Naive thymus-derived CD4-positive, alpha-beta T cell (primary cell): ENCODE measurements at regions not wholly inside any gene's neighbourhood (a gene's known extent, or its start where the extent isn't known, plus 50 kb on each side); places are given as distances from the start of the nearest gene placed in this dataset.

ENCODE experiments used
- ATAC-seq: fragments of 150-1000 bp; cut with Tn5 transposase; 2 replicates; pipeline ENCODE4 v1.10.0; 2021; ENCODE audit warnings: mild to moderate bottlenecking, moderate library complexity
- CTCF ChIA-PET: fragments of 350-600 bp; sonication (Branson Sonifier 250); formaldehyde crosslinking; loops from one replicate; lab custom pipeline; 2021; ENCODE audit warnings: antibody characterized with exemption; lab: Charles Lee
- POLR2A ChIA-PET: fragments of 350-600 bp; sonication (Branson Sonifier 250); formaldehyde crosslinking; loops from one replicate; lab custom pipeline; 2021; ENCODE audit warnings: antibody characterized with exemption, inconsistent platforms; lab: Charles Lee
- DNase-seq, 9 donors: peaks; one replicate each; pipeline versions ENCODE4 v3.0.0 to v3.0.0-alpha.2; 2020 to 2022; ENCODE audit warnings: mixed read lengths in 1 of 9
- H3K27ac ChIP-seq: one replicate; pipeline ENCODE4 v1.7.0; 2013; ENCODE audit warnings: mild to moderate bottlenecking, low read depth, low read length, moderate library complexity
- H3K27me3 ChIP-seq, 2 donors: one replicate each; pipeline ENCODE4 v1.7.0; 2013; ENCODE audit warnings: low read length in 2 of 2, mild to moderate bottlenecking in 2 of 2, moderate library complexity in 2 of 2; ENCODE audit not compliant: control insufficient read depth in 2 of 2, insufficient read depth in 2 of 2
- H3K36me3 ChIP-seq, 3 experiments: 1 replicate in 2 of 3; 2 replicates in 1 of 3; pipeline ENCODE4 v1.7.0; 2013; ENCODE audit warnings: low read length in 3 of 3, mild to moderate bottlenecking in 3 of 3, moderate library complexity in 1 of 3; ENCODE audit not compliant: insufficient read depth in 3 of 3, control insufficient read depth in 2 of 3
- H3K4me1 ChIP-seq, 2 donors: one replicate each; pipeline ENCODE4 v1.7.0; 2013; ENCODE audit warnings: low read length in 2 of 2, mild to moderate bottlenecking in 2 of 2, moderate library complexity in 1 of 2; ENCODE audit not compliant: control insufficient read depth in 2 of 2, insufficient read depth in 2 of 2
- H3K4me3 ChIP-seq: 2 replicates; pipeline ENCODE4 v1.7.0; 2013; ENCODE audit warnings: mild to moderate bottlenecking, low read length
- H3K9me3 ChIP-seq, 3 experiments: 1 replicate in 2 of 3; 2 replicates in 1 of 3; pipeline ENCODE4 v1.7.0; 2013; ENCODE audit warnings: low read length in 3 of 3; ENCODE audit not compliant: control insufficient read depth in 2 of 3
- H3K27ac Mint-ChIP-seq, 9 donors: one replicate each; pipeline ENCODE4 v1.8.0; 2020 to 2022; ENCODE audit warnings: mixed read lengths in 9 of 9, mild to moderate bottlenecking in 8 of 9, moderate library complexity in 5 of 9, inconsistent platforms in 2 of 9
- H3K27me3 Mint-ChIP-seq, 5 donors: one replicate each; pipeline ENCODE4 v1.8.0; 2021 to 2022; ENCODE audit warnings: mixed read lengths in 5 of 5, mild to moderate bottlenecking in 1 of 5
- H3K36me3 Mint-ChIP-seq, 5 donors: one replicate each; pipeline ENCODE4 v1.8.0; 2020 to 2022; ENCODE audit warnings: mixed read lengths in 5 of 5, mild to moderate bottlenecking in 3 of 5, inconsistent platforms in 1 of 5
- H3K4me1 Mint-ChIP-seq, 7 donors: one replicate each; pipeline ENCODE4 v1.8.0; 2020 to 2022; ENCODE audit warnings: mixed read lengths in 7 of 7, mild to moderate bottlenecking in 3 of 7, inconsistent platforms in 1 of 7
- H3K4me3 Mint-ChIP-seq, 10 donors: one replicate each; pipeline ENCODE4 v1.8.0; 2020 to 2022; ENCODE audit warnings: mild to moderate bottlenecking in 10 of 10, mixed read lengths in 10 of 10, moderate library complexity in 6 of 10, inconsistent platforms in 2 of 10
- H3K9me3 Mint-ChIP-seq, 11 donors: one replicate each; pipeline ENCODE4 v1.8.0; 2020 to 2022; ENCODE audit warnings: mixed read lengths in 11 of 11, mild to moderate bottlenecking in 4 of 11, inconsistent platforms in 1 of 11, moderate library complexity in 1 of 11
- intact Hi-C, 2 donors: fragments of 100-400 bp; cut with micrococcal nuclease; formaldehyde crosslinking; loops; one replicate each; pipeline ENCODE4 v1.15.1; 2023

DNA sequence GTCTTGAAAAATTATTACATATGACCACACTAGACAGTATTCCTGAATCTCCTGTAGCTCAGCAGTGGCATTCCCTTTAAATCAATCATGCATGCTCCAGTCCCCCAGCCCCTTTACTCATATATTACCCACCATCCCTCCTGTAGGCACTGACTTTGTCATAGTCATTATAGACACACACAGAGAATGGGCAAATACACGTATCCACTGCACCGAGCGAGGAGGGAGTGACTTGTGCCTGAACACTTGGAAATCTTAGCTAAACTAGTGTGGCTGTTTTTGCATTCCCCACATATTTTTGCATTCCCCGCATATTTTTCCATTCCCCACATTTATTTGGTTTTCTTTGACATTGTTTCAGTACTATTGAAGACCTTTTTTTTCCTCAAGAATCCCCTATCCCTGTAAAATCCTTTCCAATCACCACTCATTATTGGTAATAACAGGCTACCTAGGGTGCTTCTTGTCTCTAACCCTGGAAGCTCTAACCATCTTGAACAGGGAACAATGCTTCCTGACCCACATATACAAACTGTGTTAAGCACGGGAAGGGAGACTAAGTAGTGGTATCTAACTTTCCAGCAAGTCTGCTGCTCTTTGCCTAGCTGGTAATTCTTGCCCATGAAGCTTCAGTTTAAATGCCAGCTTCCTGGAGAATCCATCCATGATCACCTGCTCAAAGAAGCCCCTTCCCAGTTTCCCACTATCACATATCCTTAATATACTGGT, 534.4 kb upstream of the CAMK1G start:
- H3K27ac Mint-ChIP-seq = no peak overlapping the region
- intact Hi-C loops = no loop called here
- no peak overlapping the region for H3K4me3 Mint-ChIP-seq
- H3K4me3 ChIP-seq = no peak overlapping the region
- no peak for ATAC-seq
- H3K4me1 ChIP-seq = no peaks in the 10 kb centered on the region
- peaks cover 0 to 39% (median 24%) of the 10 kb centered on the region in 5 donors for H3K27me3 Mint-ChIP-seq
- no peak for DNase-seq
- no peaks in the 10 kb centered on the region for H3K4me1 Mint-ChIP-seq
- CTCF ChIA-PET = no interaction called here
- POLR2A ChIA-PET = no interaction called here
- peaks cover 0 to 15% (median 3%) of the 10 kb centered on the region in 11 donors for H3K9me3 Mint-ChIP-seq
- H3K27me3 ChIP-seq = no peaks in the 10 kb centered on the region
- no peaks in the 10 kb centered on the region for H3K36me3 Mint-ChIP-seq
- H3K9me3 ChIP-seq = no peaks in the 10 kb centered on the region
- no peaks in the 10 kb centered on the region for H3K36me3 ChIP-seq
- no peak overlapping the region for H3K27ac ChIP-seq

DNA sequence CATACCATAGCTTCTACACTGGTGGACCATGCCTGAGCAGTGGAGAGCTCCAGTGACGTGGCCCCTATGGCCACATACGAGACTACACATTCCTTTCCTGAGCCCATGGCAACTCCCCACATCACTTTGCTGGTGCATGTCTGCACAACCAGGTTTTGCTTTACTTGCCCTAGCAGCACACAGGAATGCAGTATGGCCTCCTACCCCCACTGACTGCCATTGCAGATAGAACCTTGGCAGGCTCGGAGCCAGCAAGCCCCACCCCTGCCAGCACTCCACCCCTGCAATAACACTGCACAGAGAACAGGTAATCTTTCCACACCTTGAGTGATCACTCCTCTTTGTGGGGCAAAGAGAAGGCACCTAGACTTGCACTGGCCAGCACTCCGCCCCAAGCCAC, 531.9 kb upstream of the CAMK1G start:
- POLR2A ChIA-PET = no interaction called here
- no peaks in the 10 kb centered on the region for H3K4me1 ChIP-seq
- Mint-ChIP-seq H3K4me1 (no peaks in the 10 kb centered on the region), H3K4me3 (no peak overlapping the region), H3K36me3 (no peaks in the 10 kb centered on the region), H3K9me3 (peaks cover 0 to 27% (median 8%) of the 10 kb centered on the region in 11 donors), H3K27me3 (peaks cover 0 to 40% (median 20%) of the 10 kb centered on the region in 5 donors), H3K27ac (no peak overlapping the region)
- DNase-seq = no peak
- no peak overlapping the region for H3K27ac ChIP-seq
- no peak overlapping the region for H3K4me3 ChIP-seq
- ATAC-seq = no peak
- no peaks in the 10 kb centered on the region for H3K36me3 ChIP-seq
- no peaks in the 10 kb centered on the region for H3K9me3 ChIP-seq
- no peaks in the 10 kb centered on the region for H3K27me3 ChIP-seq
- intact Hi-C loops = no loop called here
- CTCF ChIA-PET = no interaction called here

DNA sequence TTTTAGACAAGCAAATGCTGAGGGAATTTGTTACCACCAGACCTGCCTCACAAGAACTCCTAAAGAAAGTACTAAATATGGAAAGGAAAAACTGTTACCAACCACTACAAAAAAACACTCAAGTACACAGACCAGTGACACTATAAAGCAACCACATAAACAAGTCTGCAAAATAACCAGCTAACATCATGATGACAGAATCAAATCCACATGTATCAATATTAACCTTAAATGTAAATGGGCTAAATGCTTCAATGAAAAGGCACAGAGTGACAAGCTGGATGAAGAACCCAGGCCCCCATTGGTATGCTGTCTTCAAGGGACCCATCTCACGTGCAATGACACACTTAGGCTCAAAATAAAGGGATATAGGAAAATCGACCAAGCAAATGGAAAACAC, 529.9 kb upstream of the CAMK1G start:
- Mint-ChIP-seq H3K27ac (no peak overlapping the region), H3K4me3 (no peak overlapping the region), H3K4me1 (no peaks in the 10 kb centered on the region), H3K9me3 (peaks cover 0 to 32% (median 8%) of the 10 kb centered on the region in 11 donors), H3K27me3 (peaks cover 0 to 40% (median 17%) of the 10 kb centered on the region in 5 donors), H3K36me3 (no peaks in the 10 kb centered on the region)
- no peaks in the 10 kb centered on the region for H3K36me3 ChIP-seq
- H3K27me3 ChIP-seq = no peaks in the 10 kb centered on the region
- no peak overlapping the region for H3K27ac ChIP-seq
- no peak for ATAC-seq
- H3K9me3 ChIP-seq = no peaks in the 10 kb centered on the region
- intact Hi-C loops = no loop called here
- H3K4me3 ChIP-seq = no peak overlapping the region
- H3K4me1 ChIP-seq = no peaks in the 10 kb centered on the region
- ChIA-PET POLR2A (no interaction called here), CTCF (no interaction called here)
- DNase-seq = no peak

DNA sequence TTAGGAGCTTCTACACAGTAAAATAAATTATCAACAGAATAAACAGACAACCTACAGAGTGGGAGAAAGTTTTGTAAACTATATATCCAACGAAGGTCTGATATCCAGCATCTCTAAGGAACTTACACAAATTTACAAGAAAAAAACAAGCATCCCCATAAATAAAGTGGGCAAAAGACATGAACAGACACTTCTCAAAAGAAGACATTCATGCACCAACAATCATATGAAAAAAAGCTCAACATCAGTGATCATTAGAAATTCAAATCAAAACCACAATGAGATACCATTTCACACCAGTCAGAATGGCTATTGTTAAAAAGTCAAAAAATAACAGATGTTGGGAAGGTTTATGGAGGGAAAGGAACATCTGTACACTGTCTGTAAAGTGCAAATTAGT, 526.4 kb upstream of the CAMK1G start:
- H3K36me3 ChIP-seq = no peaks in the 10 kb centered on the region
- intact Hi-C loops = no loop called here
- ChIA-PET POLR2A (no interaction called here), CTCF (no interaction called here)
- no peak overlapping the region for H3K4me3 ChIP-seq
- Mint-ChIP-seq H3K4me3 (no peak overlapping the region), H3K27ac (no peak overlapping the region), H3K36me3 (no peaks in the 10 kb centered on the region), H3K9me3 (peaks cover 0 to 32% (median 8%) of the 10 kb centered on the region in 11 donors), H3K27me3 (peaks cover 0 to 23% (median 4%) of the 10 kb centered on the region in 5 donors), H3K4me1 (no peaks in the 10 kb centered on the region)
- no peak for DNase-seq
- no peaks in the 10 kb centered on the region for H3K4me1 ChIP-seq
- no peak overlapping the region for H3K27ac ChIP-seq
- H3K9me3 ChIP-seq = no peaks in the 10 kb centered on the region
- H3K27me3 ChIP-seq = no peaks in the 10 kb centered on the region
- no peak for ATAC-seq

DNA sequence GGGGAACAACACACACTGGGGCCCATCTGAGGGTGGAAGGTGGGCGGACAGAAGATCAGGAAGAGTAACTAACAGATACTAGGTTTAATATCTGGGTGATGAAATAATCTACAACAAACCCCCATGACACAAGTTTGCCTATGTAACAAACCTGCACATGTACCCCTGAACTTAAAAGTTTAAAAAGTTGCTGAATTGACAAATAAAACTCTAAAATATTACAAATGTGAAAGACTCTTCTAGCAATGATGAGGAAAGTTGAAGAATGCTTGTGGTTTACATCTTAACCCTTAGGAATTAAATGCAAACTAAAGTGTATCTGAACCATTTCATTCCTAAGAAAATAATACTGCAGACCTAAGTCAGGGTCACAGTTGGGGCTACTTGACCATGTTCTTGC, 525.6 kb upstream of the CAMK1G start:
- no peaks in the 10 kb centered on the region for H3K4me1 Mint-ChIP-seq
- no peak overlapping the region for H3K27ac ChIP-seq
- intact Hi-C loops = no loop called here
- no peak overlapping the region for H3K27ac Mint-ChIP-seq
- peaks cover 0 to 27% (median 8%) of the 10 kb centered on the region in 11 donors for H3K9me3 Mint-ChIP-seq
- H3K36me3 Mint-ChIP-seq = no peaks in the 10 kb centered on the region
- no peak for DNase-seq
- no peak for ATAC-seq
- CTCF ChIA-PET = no interaction called here
- H3K4me1 ChIP-seq = no peaks in the 10 kb centered on the region
- POLR2A ChIA-PET = no interaction called here
- H3K36me3 ChIP-seq = no peaks in the 10 kb centered on the region
- H3K4me3 ChIP-seq = no peak overlapping the region
- no peak overlapping the region for H3K4me3 Mint-ChIP-seq
- no peaks in the 10 kb centered on the region for H3K9me3 ChIP-seq
- no peaks in the 10 kb centered on the region for H3K27me3 ChIP-seq
- H3K27me3 Mint-ChIP-seq = peaks cover 0 to 15% (median 2%) of the 10 kb centered on the region in 5 donors

DNA sequence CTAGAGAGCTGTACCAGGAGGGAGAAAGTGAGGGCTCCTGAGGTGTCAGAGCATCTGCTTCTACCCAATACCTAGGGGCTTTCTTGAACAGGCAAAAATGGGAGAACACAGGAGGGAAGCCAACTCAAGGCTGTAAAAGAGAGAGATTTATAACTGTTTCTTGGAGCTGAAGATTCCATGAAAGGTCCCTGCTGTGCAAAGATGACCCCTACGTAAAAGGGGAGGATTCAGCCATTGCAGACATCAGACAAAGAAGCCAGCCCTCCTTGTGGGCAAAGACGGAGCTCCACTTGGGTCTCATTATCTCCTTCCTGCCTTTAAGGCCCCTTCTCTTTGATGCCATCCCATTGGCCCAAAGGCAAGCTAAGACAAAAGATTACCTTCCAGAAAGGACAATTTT, 524.1 kb upstream of the CAMK1G start:
- ChIA-PET POLR2A (no interaction called here), CTCF (no interaction called here)
- peaks cover 0 to 15% (median 5%) of the 10 kb centered on the region in 11 donors for H3K9me3 Mint-ChIP-seq
- no peaks in the 10 kb centered on the region for H3K36me3 ChIP-seq
- intact Hi-C loops = no loop called here
- no peaks in the 10 kb centered on the region for H3K36me3 Mint-ChIP-seq
- no peak overlapping the region for H3K27ac ChIP-seq
- no peaks in the 10 kb centered on the region for H3K27me3 ChIP-seq
- H3K4me1 Mint-ChIP-seq = no peaks in the 10 kb centered on the region
- H3K4me1 ChIP-seq = no peaks in the 10 kb centered on the region
- H3K9me3 ChIP-seq = no peaks in the 10 kb centered on the region
- H3K27me3 Mint-ChIP-seq = peaks cover 0 to 4% (median 3%) of the 10 kb centered on the region in 5 donors
- H3K4me3 Mint-ChIP-seq = no peak overlapping the region
- ATAC-seq = no peak
- H3K4me3 ChIP-seq = no peak overlapping the region
- H3K27ac Mint-ChIP-seq = no peak overlapping the region
- no peak for DNase-seq

DNA sequence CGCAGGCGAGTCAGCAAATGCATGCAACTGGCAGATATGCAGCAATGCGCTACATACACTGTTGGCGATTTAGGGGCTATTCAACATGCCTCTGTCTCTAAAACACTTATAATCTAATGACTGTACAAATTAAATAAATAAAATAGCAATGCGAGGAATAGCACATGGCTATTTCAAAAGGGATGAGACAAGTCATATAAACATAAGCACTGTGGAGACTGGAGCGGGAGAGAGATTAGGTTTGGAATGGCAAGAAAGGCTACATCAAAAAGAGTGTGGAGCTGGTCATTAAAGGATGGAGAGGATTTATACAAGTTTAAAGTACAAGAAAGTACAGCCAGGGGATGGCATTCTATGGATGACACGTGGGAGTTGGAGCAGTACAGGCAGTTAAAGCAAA, 523.5 kb upstream of the CAMK1G start:
- H3K4me3 Mint-ChIP-seq = no peak overlapping the region
- POLR2A ChIA-PET = no interaction called here
- intact Hi-C loops = no loop called here
- peaks cover 0 to 8% (median 4%) of the 10 kb centered on the region in 11 donors for H3K9me3 Mint-ChIP-seq
- CTCF ChIA-PET = no interaction called here
- H3K27ac Mint-ChIP-seq = no peak overlapping the region
- H3K36me3 ChIP-seq = no peaks in the 10 kb centered on the region
- DNase-seq (no peak), ATAC-seq (no peak)
- no peaks in the 10 kb centered on the region for H3K27me3 ChIP-seq
- H3K4me3 ChIP-seq = no peak overlapping the region
- no peaks in the 10 kb centered on the region for H3K4me1 ChIP-seq
- peaks cover 0 to 3% (median 0%) of the 10 kb centered on the region in 5 donors for H3K27me3 Mint-ChIP-seq
- no peak overlapping the region for H3K27ac ChIP-seq
- no peaks in the 10 kb centered on the region for H3K4me1 Mint-ChIP-seq
- no peaks in the 10 kb centered on the region for H3K36me3 Mint-ChIP-seq
- no peaks in the 10 kb centered on the region for H3K9me3 ChIP-seq
